ENCODE measurements at regions not wholly inside any gene's neighbourhood (a gene's known extent, or its start where the extent isn't known, plus 50 kb on each side); places are given as distances from the start of the nearest gene placed in this dataset.

GRCh38 chr10:78527296-78527695 is 493.6 kb downstream of the RPS24 start:
- no peak for DNase-seq (ENCODE audit: extremely low read depth in 1 of 2, low read depth in 1 of 2)

GRCh38 chr10:78528749-78529204 is 495.1 kb downstream of the RPS24 start:
- no peak for DNase-seq (ENCODE audit: extremely low read depth in 1 of 2, low read depth in 1 of 2)

- no peak for DNase-seq (ENCODE audit: extremely low read depth in 1 of 2, low read depth in 1 of 2)
These were observed 495.6 kb downstream of the RPS24 start for GRCh38 chr10:78529262-78529661.

GRCh38 chr10:78531088-78531487 is 497.4 kb downstream of the RPS24 start:
- no peak for DNase-seq (ENCODE audit: extremely low read depth in 1 of 2, low read depth in 1 of 2)

- no peak for DNase-seq (ENCODE audit: extremely low read depth in 1 of 2, low read depth in 1 of 2)
These were observed 498.9 kb downstream of the RPS24 start for GRCh38 chr10:78532480-78533042.

- DNase-seq (ENCODE audit: extremely low read depth in 1 of 2, low read depth in 1 of 2): no peak
These were observed 499.4 kb downstream of the RPS24 start for GRCh38 chr10:78533098-78533497.

GRCh38 chr10:78533776-78534175 is 500.1 kb downstream of the RPS24 start:
- no peak for DNase-seq (ENCODE audit: extremely low read depth in 1 of 2, low read depth in 1 of 2)

- DNase-seq (ENCODE audit: extremely low read depth in 1 of 2, low read depth in 1 of 2): no peak
These were observed 502.1 kb downstream of the RPS24 start for GRCh38 chr10:78535716-78536218.

GRCh38 chr10:78537018-78537417 is 503.4 kb downstream of the RPS24 start:
- no peak for DNase-seq (ENCODE audit: extremely low read depth in 1 of 2, low read depth in 1 of 2)

GRCh38 chr10:78539247-78539766 is 505.6 kb downstream of the RPS24 start:
- DNase-seq (ENCODE audit: extremely low read depth in 1 of 2, low read depth in 1 of 2): no peak

- no peak for DNase-seq (ENCODE audit: extremely low read depth in 1 of 2, low read depth in 1 of 2)
These were observed 506.9 kb downstream of the RPS24 start for GRCh38 chr10:78540355-78541076.

GRCh38 chr10:78541481-78542140 is 507.9 kb downstream of the RPS24 start:
- no peak for DNase-seq (ENCODE audit: extremely low read depth in 1 of 2, low read depth in 1 of 2)

- no peak for DNase-seq (ENCODE audit: extremely low read depth in 1 of 2, low read depth in 1 of 2)
These were observed 508.5 kb downstream of the RPS24 start for GRCh38 chr10:78542141-78542489.

- no peak for DNase-seq (ENCODE audit: extremely low read depth in 1 of 2, low read depth in 1 of 2)
These were observed 508.9 kb downstream of the RPS24 start for GRCh38 chr10:78542521-78542920.

GRCh38 chr10:78543031-78543748 is 509.5 kb downstream of the RPS24 start:
- no peak for DNase-seq (ENCODE audit: extremely low read depth in 1 of 2, low read depth in 1 of 2)

GRCh38 chr10:78543749-78544362 is 510.2 kb downstream of the RPS24 start:
- DNase-seq (ENCODE audit: extremely low read depth in 1 of 2, low read depth in 1 of 2): no peak

- no peak for DNase-seq (ENCODE audit: extremely low read depth in 1 of 2, low read depth in 1 of 2)
These were observed 510.9 kb downstream of the RPS24 start for GRCh38 chr10:78544423-78545090.

- no peak for DNase-seq (ENCODE audit: extremely low read depth in 1 of 2, low read depth in 1 of 2)
These were observed 512.1 kb downstream of the RPS24 start for GRCh38 chr10:78545756-78546155.

GRCh38 chr10:78547397-78547796 is 513.7 kb downstream of the RPS24 start:
- no peak for DNase-seq (ENCODE audit: extremely low read depth in 1 of 2, low read depth in 1 of 2)

GRCh38 chr10:78547905-78548304 is 514.2 kb downstream of the RPS24 start:
- no peak for DNase-seq (ENCODE audit: extremely low read depth in 1 of 2, low read depth in 1 of 2)
